Skin of body (tissue), 1 donor: ENCODE measurements at regions not wholly inside any gene's neighbourhood (a gene's known extent, or its start where the extent isn't known, plus 50 kb on each side); places are given as distances from the start of the nearest gene placed in this dataset.
A peak's percentile ranks its signal among the peaks of the same experiment; 100 is the strongest.

Experiments
- DNase-seq: peaks from one replicate; lab custom pipeline; 2025; lab: John Stamatoyannopoulos, UW

- DNase-seq, result no peak
Measured at GRCh38 chr3:61311044-61311443, 59.8 kb upstream of the FHIT start.

- no peak for DNase-seq
Measured at GRCh38 chr3:61315871-61316270, 64.6 kb upstream of the FHIT start.

DNA sequence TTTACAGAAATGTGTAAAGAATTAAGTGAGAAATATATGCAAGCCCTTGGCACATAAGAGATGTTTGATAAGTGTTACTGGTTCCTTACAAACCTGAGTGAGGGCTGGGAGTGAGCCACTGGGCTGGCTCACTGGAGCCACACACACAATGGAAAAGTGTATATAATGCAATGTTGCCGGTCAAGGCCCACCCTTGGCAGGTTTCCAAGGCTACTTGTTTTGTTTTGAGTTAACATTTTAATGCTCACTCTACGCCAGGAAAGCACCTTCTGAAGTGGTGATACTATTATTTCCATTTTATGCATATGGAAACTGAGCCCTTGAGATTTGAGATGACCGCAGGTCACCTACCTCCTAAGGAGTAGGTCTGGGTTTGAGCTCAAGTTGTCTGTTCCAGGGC lies 71.8 kb upstream of the FHIT start:
- DNase-seq, result no peak

DNA sequence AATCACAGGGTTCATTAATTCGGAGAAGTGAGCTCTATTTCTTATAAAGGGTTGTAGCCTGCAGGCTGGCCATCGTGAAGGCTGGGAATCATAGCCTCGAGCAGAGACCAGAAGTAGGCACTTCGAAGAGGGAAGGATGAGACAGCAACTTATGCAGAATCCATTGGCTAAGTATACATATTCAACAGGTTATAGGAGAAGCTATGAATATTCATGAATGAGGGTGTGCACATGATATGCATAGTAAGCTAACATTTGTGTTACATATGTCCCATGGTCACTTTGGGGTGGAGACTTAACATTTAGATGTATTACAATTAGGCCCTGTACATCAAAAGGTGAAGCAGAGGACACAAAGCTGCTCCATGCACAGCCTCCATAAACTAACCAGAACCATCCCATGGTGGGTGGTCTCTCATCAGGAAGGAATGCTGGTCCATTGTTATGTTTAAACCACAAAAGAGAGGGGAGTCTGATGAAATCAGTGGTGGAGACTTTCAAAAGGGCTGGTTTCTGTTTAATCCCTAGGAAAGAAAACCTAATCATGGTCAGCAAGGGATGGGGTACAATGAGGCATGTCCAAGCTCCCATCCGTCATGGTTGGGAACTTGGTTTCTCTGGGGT lies 80.8 kb upstream of the FHIT start:
- no peak for DNase-seq

DNA sequence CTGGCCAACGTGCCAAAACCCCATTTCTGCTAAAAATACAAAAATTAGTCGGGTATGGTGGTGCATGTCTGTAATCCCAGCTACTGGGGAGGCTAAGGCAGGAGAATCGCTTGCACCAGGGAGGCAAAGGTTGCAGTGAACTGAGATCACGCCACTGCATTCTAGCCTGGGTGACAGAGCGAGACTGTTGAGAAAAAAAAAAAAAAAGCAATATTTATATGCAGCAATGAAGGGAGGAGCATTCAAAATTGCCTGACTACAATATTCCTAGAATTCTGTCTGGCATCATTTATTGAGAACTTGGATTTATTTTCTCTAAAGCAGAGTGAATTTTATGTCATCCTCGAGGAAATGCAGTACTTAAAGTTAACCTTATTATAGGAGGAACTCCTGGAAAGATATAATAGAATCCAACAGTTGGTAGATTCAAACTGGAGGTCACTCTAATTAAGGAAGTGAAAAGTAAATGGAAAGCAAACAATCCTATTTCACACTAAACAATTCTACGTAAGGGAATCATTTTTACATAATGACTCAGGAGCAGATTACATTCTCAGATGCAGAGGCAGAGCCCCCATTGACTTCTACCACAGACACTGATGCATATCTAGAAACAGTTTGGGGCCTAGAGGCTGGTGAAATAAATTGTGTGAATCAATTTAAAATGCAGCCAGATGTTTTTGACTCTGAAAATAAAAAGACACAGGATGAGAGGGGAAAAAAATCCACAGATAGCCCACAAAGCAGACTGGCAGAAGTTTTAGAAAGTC lies 82.1 kb upstream of the FHIT start:
- DNase-seq, result no peak

GRCh38 chr3:61334783-61335182 lies 83.5 kb upstream of the FHIT start:
- DNase-seq, result no peak

GRCh38 chr3:61340931-61341461 lies 89.7 kb upstream of the FHIT start:
- DNase-seq, result peak; percentile 1

GRCh38 chr3:61343543-61343942 lies 92.3 kb upstream of the FHIT start:
- no peak for DNase-seq

- no peak for DNase-seq
Measured at GRCh38 chr3:61345020-61345419, 93.8 kb upstream of the FHIT start.

DNA sequence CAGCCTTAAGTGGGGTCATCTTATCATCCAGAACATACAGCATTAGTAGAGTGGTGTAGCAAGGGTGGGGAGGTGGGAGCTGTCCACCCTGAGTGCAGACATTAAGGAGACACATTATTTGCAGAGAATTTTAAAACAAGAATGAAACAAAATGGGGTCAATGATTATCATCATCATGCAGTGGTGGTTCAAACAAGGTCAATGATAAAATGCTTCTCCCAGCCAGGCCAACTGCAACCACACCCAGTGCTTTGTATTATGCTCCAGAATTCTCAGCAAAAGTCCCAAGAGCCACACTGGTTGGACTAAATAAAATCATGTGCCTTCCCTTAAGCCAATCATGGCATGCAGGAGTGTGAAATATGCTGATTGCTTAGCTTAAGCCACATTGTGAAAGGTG lies 96.7 kb upstream of the FHIT start:
- no peak for DNase-seq

- no peak for DNase-seq
Measured at GRCh38 chr3:61349717-61350116, 98.5 kb upstream of the FHIT start.

DNA sequence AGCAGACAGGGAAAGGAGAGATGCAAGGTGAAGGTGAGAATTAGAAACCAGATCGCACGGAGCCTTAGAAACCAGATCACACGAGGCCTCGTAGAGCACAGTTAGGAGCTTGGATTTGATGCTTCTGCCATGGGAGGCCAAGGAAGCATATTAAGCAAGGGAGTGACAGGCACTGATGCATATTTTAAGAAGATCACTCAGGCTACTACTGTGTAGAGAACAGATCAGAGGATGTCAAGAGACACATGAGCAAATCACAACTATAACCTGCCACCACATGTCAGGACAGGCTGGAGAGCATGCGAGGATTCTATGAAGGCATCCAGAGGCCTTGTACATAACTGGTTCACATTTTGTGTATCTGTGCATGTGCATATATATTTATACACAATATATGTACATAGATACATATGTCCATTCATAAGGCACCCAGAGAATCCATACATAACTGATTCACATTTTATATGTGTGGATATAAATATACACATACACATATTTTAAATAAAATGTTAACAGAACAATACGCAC lies 99.6 kb upstream of the FHIT start:
- no peak for DNase-seq

GRCh38 chr3:61352306-61352705 lies 101.1 kb upstream of the FHIT start:
- DNase-seq, result no peak

GRCh38 chr3:61353382-61353781 lies 102.1 kb upstream of the FHIT start:
- DNase-seq, result no peak

- DNase-seq, result no peak
Measured at GRCh38 chr3:61354604-61355003, 103.4 kb upstream of the FHIT start.

DNA sequence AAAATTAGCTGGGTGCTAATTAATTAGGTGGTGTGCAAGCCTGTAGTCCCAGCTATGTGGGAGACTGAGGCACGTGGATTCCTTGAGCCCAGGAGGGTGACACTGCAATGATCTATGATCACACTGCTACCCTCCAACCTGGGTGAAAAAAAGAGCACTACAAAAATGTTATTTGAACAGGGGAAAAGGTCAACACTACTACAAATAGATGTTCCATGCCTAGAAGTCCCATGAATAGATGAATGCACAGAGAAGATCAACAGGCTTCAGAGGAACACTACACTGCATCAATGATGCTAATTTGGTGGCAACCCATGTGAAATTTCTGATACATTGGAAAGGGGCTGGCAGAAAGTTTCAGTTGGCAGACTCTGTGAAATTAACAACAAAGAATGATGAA lies 105.4 kb upstream of the FHIT start:
- DNase-seq, result no peak

DNA sequence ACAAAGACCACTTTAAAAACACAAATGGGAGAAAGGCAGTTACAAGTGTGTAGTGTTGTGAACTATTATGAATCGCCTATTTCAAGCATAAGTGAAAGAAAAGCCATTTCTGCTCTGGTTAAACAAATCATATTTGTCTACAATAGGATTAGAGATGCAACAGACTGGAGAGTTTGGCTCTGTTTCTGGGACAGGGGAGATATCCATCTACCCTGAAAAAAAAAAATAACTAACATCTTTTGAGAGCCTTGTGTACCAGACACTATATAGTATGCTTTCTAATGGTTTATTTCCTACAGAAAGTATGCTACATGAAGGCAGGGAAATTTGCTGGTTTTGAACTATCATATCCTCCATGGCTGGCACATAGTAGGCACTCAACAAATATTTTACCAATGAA lies 106.7 kb upstream of the FHIT start:
- DNase-seq, result no peak

GRCh38 chr3:61358364-61358763 lies 107.1 kb upstream of the FHIT start:
- peak; percentile 12 for DNase-seq

DNA sequence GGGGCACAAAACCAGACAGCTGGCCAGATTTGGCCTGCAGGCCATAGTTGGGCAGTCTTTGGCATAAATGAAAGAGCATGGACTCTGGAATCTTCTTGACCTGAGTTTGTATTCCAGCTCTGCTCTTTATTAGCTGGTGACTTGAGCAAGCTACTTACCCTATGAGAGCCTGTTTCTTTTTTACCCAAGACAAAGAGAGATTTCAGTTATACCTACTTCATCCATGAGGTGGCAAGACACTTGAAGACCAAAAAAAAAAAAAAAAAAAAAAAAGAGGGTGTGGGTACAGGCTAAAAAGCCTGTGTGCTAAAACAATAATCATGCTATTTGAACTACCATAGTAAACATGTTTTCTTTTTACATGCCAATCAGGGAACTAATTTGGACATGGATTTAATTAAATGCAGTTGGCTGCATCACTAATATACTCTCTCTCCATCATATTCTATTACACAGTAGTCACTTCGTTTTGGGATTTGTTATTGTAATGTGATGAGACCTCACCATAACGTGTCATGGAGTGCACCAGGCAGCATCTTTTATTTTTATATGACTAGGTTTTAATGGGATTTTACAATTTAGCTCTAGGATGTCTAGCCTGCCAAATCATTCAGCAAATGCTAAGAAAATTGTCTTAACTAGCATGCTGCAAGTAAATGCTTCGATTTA lies 109.2 kb upstream of the FHIT start:
- DNase-seq, result no peak

DNA sequence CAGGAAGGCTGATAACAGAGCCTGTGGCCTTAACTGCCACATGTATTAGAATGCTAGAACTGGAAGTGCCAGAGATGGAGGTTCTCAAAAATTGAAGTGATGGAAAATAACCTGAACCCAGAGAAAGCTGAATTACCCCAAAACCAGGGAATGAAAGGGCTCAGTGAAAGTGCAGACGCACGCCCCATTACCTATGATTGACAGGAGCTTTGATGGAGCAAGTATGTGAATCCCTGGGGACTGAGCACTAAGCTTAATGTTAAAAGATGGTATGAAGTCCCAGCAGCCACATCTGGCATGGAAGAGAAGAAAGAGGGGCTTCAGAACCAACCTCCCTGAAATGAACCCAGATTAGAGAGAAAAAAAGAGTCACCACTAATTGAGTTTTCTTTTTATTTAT lies 118.4 kb upstream of the FHIT start:
- DNase-seq, result no peak

DNA sequence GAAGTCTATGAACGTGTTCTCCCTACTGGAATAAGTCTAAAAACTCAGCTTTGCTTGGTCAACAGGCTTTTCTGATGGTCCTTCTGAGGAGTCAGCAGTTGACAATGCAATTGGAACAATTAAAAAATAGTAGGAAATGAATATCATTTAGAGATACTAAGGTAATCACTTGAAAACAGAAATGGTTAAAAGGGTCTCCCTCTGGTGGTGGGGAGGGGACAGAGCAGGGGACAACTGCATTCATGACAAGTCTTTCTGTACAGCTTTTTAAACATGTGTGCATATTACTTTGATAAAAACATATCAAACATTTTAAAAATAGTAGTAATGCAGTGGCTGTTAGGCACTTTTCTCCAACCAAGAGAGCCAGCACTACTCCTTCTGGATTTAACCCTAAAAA lies 119.9 kb upstream of the FHIT start:
- DNase-seq, result peak; percentile 0

DNA sequence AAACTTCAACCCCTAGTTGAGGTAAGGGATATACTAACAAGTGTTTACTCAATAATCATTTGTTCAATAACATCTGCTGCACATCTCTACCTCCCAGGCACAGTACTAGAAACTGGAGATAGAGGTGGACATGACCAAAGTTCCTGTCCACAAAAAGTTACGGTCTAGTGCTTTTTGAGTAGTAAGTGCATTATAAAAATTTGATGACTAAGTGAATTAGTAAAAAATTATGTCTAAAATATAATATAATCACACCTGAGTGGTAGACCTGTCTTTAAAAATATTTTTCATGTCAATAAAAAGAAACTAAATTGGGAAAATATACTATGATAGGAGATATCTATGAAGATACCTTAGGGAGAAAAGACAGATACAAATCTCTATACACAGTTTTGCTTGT lies 121.5 kb upstream of the FHIT start:
- DNase-seq, result no peak
